Gastrocnemius medialis (tissue), 4 donors: ENCODE measurements at regions not wholly inside any gene's neighbourhood (a gene's known extent, or its start where the extent isn't known, plus 50 kb on each side); places are given as distances from the start of the nearest gene placed in this dataset.

Experiments
- CTCF ChIP-seq, 5 experiments: fragments of 450-650 bp in 3 of 5; fragments of 200-600 bp in 2 of 5; sonication (generic) in 2 of 5; IDR thresholded peaks in 4 of 5; conservative IDR thresholded peaks in 1 of 5; 1 replicate in 4 of 5; 2 replicates in 1 of 5; pipeline ENCODE4 v1.5.1; 2016 to 2019; ENCODE audit warnings: antibody characterized with exemption in 5 of 5, mild to moderate bottlenecking in 3 of 5, moderate library complexity in 3 of 5
- POLR2A ChIP-seq, 2 donors: fragments of 450-650 bp; IDR thresholded peaks; one replicate each; pipeline ENCODE4 v1.6.1; 2017; ENCODE audit warnings: antibody characterized with exemption in 2 of 2, mild to moderate bottlenecking in 2 of 2, moderate library complexity in 2 of 2

- TF ChIP-seq CTCF (IDR thresholded peaks at IDR 0.05 in 4 of 5, conservative IDR thresholded peaks at IDR 0.05 in 1 of 5) (no peak), POLR2A (IDR thresholded peaks at IDR 0.05) (no peak)
These were observed 367.5 kb upstream of the ADAMTS16 start for GRCh38 chr5:4772591-4772990.
